ENCODE measurements at regions not wholly inside any gene's neighbourhood (a gene's known extent, or its start where the extent isn't known, plus 50 kb on each side); places are given as distances from the start of the nearest gene placed in this dataset.
"Not testable (repeated sequence)": the region's sequence is repeated elsewhere in the genome, so short reads cannot be mapped to it uniquely, and the experiment has no call there.

DNA sequence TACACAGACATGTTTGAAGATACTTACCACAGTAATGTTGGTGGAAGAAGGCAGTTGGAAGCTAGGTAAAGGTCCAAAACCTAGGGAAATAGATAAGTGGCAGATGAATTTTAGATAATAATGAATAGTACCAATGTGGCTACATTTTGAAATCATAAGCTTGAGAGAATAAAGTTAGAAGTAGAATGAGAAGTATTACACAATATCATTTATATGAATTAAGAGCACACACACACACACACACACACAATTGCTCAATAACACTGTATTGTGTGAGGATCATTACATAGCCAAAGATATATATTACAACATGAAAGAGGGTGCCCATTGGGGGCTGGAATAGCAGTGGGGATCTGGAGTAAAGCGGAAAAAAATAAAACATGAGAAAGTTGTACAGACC lies 149.0 kb upstream of the EYA4 start:
- DNase-seq (peak in 1 of 3 donors; percentile 17), ATAC-seq (ENCODE audit: insufficient read depth, low FRiP score) (no peak)
- no peaks in the 10 kb centered on the region for H3K27me3 ChIP-seq (ENCODE audit: control insufficient read depth in 3 of 3, insufficient read depth in 3 of 3, low read length in 2 of 3)
- H3K4me3 ChIP-seq, result no peak overlapping the region
- 98 to 100% methylated on average over 1 of the region's 1 CpG for WGBS, 2 donors
- no peak overlapping the region for H3K9ac ChIP-seq (ENCODE audit: insufficient read depth in 1 of 2, low read length in 2 of 2)
- peaks cover 0 to 4% (median 0%) of the 10 kb centered on the region in 5 donors for H3K4me1 ChIP-seq (ENCODE audit: control insufficient read depth in 5 of 5, insufficient read depth in 5 of 5, low read length in 5 of 5)
- TF ChIP-seq, protein P1, sequence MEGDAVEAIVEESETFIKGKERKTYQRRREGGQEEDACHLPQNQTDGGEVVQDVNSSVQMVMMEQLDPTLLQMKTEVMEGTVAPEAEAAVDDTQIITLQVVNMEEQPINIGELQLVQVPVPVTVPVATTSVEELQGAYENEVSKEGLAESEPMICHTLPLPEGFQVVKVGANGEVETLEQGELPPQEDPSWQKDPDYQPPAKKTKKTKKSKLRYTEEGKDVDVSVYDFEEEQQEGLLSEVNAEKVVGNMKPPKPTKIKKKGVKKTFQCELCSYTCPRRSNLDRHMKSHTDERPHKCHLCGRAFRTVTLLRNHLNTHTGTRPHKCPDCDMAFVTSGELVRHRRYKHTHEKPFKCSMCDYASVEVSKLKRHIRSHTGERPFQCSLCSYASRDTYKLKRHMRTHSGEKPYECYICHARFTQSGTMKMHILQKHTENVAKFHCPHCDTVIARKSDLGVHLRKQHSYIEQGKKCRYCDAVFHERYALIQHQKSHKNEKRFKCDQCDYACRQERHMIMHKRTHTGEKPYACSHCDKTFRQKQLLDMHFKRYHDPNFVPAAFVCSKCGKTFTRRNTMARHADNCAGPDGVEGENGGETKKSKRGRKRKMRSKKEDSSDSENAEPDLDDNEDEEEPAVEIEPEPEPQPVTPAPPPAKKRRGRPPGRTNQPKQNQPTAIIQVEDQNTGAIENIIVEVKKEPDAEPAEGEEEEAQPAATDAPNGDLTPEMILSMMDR (IDR thresholded peaks at IDR 0.05; ENCODE audit: control extremely low read depth, extremely low read depth), result no peak
- no peaks in the 10 kb centered on the region for H3K9me3 ChIP-seq (ENCODE audit: control insufficient read depth in 4 of 4, insufficient read depth in 3 of 4, low read length in 3 of 4)
- no peak overlapping the region for H3K27ac ChIP-seq (ENCODE audit: low read depth in 1 of 2, low read length in 1 of 2)
- H3K36me3 ChIP-seq (ENCODE audit: control insufficient read depth in 4 of 4, insufficient read depth in 4 of 4, low read length in 4 of 4), result no peaks in the 10 kb centered on the region

GRCh38 chr6:133092771-133093170 lies 148.4 kb upstream of the EYA4 start:
- H3K4me3 ChIP-seq, result no peak overlapping the region
- no peak overlapping the region for H3K27ac ChIP-seq (ENCODE audit: low read depth in 1 of 2, low read length in 1 of 2)
- no peak for DNase-seq
- ATAC-seq (ENCODE audit: insufficient read depth, low FRiP score), result no peak
- 72 to 81% methylated on average over 5 of the region's 5 CpGs for WGBS, 2 donors
- H3K9me3 ChIP-seq (ENCODE audit: control insufficient read depth in 4 of 4, insufficient read depth in 3 of 4, low read length in 3 of 4), result no peaks in the 10 kb centered on the region
- H3K4me1 ChIP-seq (ENCODE audit: control insufficient read depth in 5 of 5, insufficient read depth in 5 of 5, low read length in 5 of 5), result peaks cover 0 to 4% (median 0%) of the 10 kb centered on the region in 5 donors
- no peaks in the 10 kb centered on the region for H3K27me3 ChIP-seq (ENCODE audit: control insufficient read depth in 3 of 3, insufficient read depth in 3 of 3, low read length in 2 of 3)
- H3K36me3 ChIP-seq (ENCODE audit: control insufficient read depth in 4 of 4, insufficient read depth in 4 of 4, low read length in 4 of 4), result no peaks in the 10 kb centered on the region
- TF ChIP-seq, protein P1 (IDR thresholded peaks at IDR 0.05; ENCODE audit: control extremely low read depth, extremely low read depth), result no peak
- no peak overlapping the region for H3K9ac ChIP-seq (ENCODE audit: insufficient read depth in 1 of 2, low read length in 2 of 2)

- not testable (repeated sequence) for ATAC-seq (ENCODE audit: insufficient read depth, low FRiP score); H3K9me3 ChIP-seq (ENCODE audit: control insufficient read depth in 4 of 4, insufficient read depth in 3 of 4, low read length in 3 of 4); H3K27ac ChIP-seq (ENCODE audit: low read depth in 1 of 2, low read length in 1 of 2); DNase-seq; H3K9ac ChIP-seq (ENCODE audit: insufficient read depth in 1 of 2, low read length in 2 of 2); H3K27me3 ChIP-seq (ENCODE audit: control insufficient read depth in 3 of 3, insufficient read depth in 3 of 3, low read length in 2 of 3); H3K36me3 ChIP-seq (ENCODE audit: control insufficient read depth in 4 of 4, insufficient read depth in 4 of 4, low read length in 4 of 4); H3K4me3 ChIP-seq; H3K4me1 ChIP-seq (ENCODE audit: control insufficient read depth in 5 of 5, insufficient read depth in 5 of 5, low read length in 5 of 5)
- 77 to 85% methylated on average over 3 of the region's 3 CpGs for WGBS, 2 donors
These were observed 147.9 kb upstream of the EYA4 start for GRCh38 chr6:133093211-133093610.

- WGBS, 2 donors, result 88 to 90% methylated on average over 3 of the region's 3 CpGs
- TF ChIP-seq, protein P1 (IDR thresholded peaks at IDR 0.05; ENCODE audit: control extremely low read depth, extremely low read depth), result no peak
- Histone ChIP-seq H3K27me3 (ENCODE audit: control insufficient read depth in 3 of 3, insufficient read depth in 3 of 3, low read length in 2 of 3) (no peaks in the 10 kb centered on the region), H3K4me3 (no peak overlapping the region), H3K27ac (ENCODE audit: low read depth in 1 of 2, low read length in 1 of 2) (no peak overlapping the region), H3K9ac (ENCODE audit: insufficient read depth in 1 of 2, low read length in 2 of 2) (no peak overlapping the region), H3K4me1 (ENCODE audit: control insufficient read depth in 5 of 5, insufficient read depth in 5 of 5, low read length in 5 of 5) (peaks cover 0 to 4% (median 0%) of the 10 kb centered on the region in 5 donors), H3K36me3 (ENCODE audit: control insufficient read depth in 4 of 4, insufficient read depth in 4 of 4, low read length in 4 of 4) (no peaks in the 10 kb centered on the region), H3K9me3 (ENCODE audit: control insufficient read depth in 4 of 4, insufficient read depth in 3 of 4, low read length in 3 of 4) (no peaks in the 10 kb centered on the region)
- no peak for DNase-seq
- no peak for ATAC-seq (ENCODE audit: insufficient read depth, low FRiP score)
These were observed 147.2 kb upstream of the EYA4 start for GRCh38 chr6:133093956-133094355.
